22Rv1 (cell line): ENCODE measurements at regions not wholly inside any gene's neighbourhood (a gene's known extent, or its start where the extent isn't known, plus 50 kb on each side); places are given as distances from the start of the nearest gene placed in this dataset.
"Not testable (repeated sequence)": the region's sequence is repeated elsewhere in the genome, so short reads cannot be mapped to it uniquely, and the experiment has no call there.

Experiments
- ZFX ChIP-seq: fragments of 450-650 bp; IDR thresholded peaks from 2 replicates; pipeline ENCODE4 v1.6.1; 2017; ENCODE audit warnings: antibody characterized with exemption, borderline replicate concordance
- TF ChIP-seq, protein P1 (sequence below): fragments of 450-650 bp; IDR thresholded peaks from 2 replicates; pipeline ENCODE4 v1.5.1; 2017; ENCODE audit warnings: mild to moderate bottlenecking

DNA sequence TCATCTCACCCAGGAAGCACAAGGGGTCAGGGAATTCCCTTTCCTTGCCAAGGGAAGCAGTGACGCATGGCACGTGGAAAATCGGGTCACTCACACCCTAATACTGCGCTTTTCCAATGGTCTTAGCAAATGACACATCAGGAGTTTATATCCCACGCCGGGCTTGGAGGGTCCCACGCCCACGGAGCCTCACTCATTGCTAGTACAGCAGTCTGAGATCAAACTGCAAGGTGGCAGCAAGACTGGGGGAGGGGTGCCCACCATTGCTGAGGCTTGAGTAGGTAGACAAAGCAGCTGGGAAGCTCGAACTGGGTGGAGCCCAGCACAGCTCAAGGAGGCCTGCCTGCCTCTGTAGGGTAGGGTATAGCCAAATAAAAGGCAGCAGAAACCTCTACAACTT is 691.1 kb upstream of the PCDH10 start:
- TF ChIP-seq, protein P1, sequence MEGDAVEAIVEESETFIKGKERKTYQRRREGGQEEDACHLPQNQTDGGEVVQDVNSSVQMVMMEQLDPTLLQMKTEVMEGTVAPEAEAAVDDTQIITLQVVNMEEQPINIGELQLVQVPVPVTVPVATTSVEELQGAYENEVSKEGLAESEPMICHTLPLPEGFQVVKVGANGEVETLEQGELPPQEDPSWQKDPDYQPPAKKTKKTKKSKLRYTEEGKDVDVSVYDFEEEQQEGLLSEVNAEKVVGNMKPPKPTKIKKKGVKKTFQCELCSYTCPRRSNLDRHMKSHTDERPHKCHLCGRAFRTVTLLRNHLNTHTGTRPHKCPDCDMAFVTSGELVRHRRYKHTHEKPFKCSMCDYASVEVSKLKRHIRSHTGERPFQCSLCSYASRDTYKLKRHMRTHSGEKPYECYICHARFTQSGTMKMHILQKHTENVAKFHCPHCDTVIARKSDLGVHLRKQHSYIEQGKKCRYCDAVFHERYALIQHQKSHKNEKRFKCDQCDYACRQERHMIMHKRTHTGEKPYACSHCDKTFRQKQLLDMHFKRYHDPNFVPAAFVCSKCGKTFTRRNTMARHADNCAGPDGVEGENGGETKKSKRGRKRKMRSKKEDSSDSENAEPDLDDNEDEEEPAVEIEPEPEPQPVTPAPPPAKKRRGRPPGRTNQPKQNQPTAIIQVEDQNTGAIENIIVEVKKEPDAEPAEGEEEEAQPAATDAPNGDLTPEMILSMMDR = not testable (repeated sequence)
- not testable (repeated sequence) for TF ChIP-seq ZFX
